ENCODE measurements at regions not wholly inside any gene's neighbourhood (a gene's known extent, or its start where the extent isn't known, plus 50 kb on each side); places are given as distances from the start of the nearest gene placed in this dataset.

GRCh38 chr6:14887986-14888574 is 357.8 kb upstream of the JARID2 start:
- ChIA-PET CTCF (no interaction called here), POLR2A (no interaction called here)
- DNase-seq (ENCODE audit: low spot score) = no peak
- no peak overlapping the region for H3K4me3 Mint-ChIP-seq
- no peak overlapping the region for H3K27ac Mint-ChIP-seq
- peaks cover 29% of the 10 kb centered on the region for H3K4me1 Mint-ChIP-seq
- TF ChIP-seq CREB1 (CRISPR knock-in tag; IDR thresholded peaks at IDR 0.05) (no peak), ZNF425 (CRISPR knock-in tag; conservative IDR thresholded peaks at IDR 0.05) (no peak), ZNF532 (CRISPR knock-in tag; IDR thresholded peaks at IDR 0.05; ENCODE audit: borderline replicate concordance) (no peak), ZNF416 (CRISPR knock-in tag; IDR thresholded peaks at IDR 0.05) (no peak), ZNF121 (CRISPR knock-in tag; IDR thresholded peaks at IDR 0.05) (no peak), MXD4 (CRISPR knock-in tag; IDR thresholded peaks at IDR 0.05; ENCODE audit: borderline replicate concordance) (no peak), GRHL2 (CRISPR knock-in tag; IDR thresholded peaks at IDR 0.05; ENCODE audit: insufficient replicate concordance, severe bottlenecking) (no peak)
- H3K9me3 Mint-ChIP-seq = peaks cover 5% of the 10 kb centered on the region
- no peaks in the 10 kb centered on the region for H3K27me3 Mint-ChIP-seq (ENCODE audit: low read depth)
- H3K36me3 Mint-ChIP-seq = peaks cover 5% of the 10 kb centered on the region; the same call in 1 of the 2 replicates
- no peak for ATAC-seq

GRCh38 chr6:14888575-14889000 is 357.3 kb upstream of the JARID2 start:
- ChIA-PET POLR2A (no interaction called here), CTCF (no interaction called here)
- no peak for ATAC-seq
- Mint-ChIP-seq H3K36me3 (peaks cover 6% of the 10 kb centered on the region), H3K9me3 (peaks cover 10% of the 10 kb centered on the region), H3K4me1 (peaks cover 28% of the 10 kb centered on the region), H3K4me3 (no peak overlapping the region), H3K27ac (no peak overlapping the region), H3K27me3 (ENCODE audit: low read depth) (no peaks in the 10 kb centered on the region)
- DNase-seq (ENCODE audit: low spot score) = no peak
- TF ChIP-seq ZNF232 (CRISPR knock-in tag; IDR thresholded peaks at IDR 0.05) (no peak), ZNF416 (CRISPR knock-in tag; IDR thresholded peaks at IDR 0.05) (no peak), ETV6 (CRISPR knock-in tag; IDR thresholded peaks at IDR 0.05) (no peak), USF1 (CRISPR knock-in tag; IDR thresholded peaks at IDR 0.05) (no peak), SOX15 (CRISPR knock-in tag; IDR thresholded peaks at IDR 0.05) (no peak), SP1 (CRISPR knock-in tag; conservative IDR thresholded peaks at IDR 0.05) (no peak), ATF1 (CRISPR knock-in tag; IDR thresholded peaks at IDR 0.05) (no peak), NR2C2 (CRISPR knock-in tag; IDR thresholded peaks at IDR 0.05) (no peak), ZNF263 (CRISPR knock-in tag; IDR thresholded peaks at IDR 0.05; ENCODE audit: low read depth) (no peak), CBFB (CRISPR knock-in tag; IDR thresholded peaks at IDR 0.05; ENCODE audit: low read depth) (no peak), PREB (CRISPR knock-in tag; IDR thresholded peaks at IDR 0.05; ENCODE audit: borderline replicate concordance) (no peak), NFATC4 (CRISPR knock-in tag; IDR thresholded peaks at IDR 0.05) (no peak)
